ENCODE measurements at regions not wholly inside any gene's neighbourhood (a gene's known extent, or its start where the extent isn't known, plus 50 kb on each side); places are given as distances from the start of the nearest gene placed in this dataset.

- DNase-seq: no peak
Observed at GRCh38 chr6:125499535-125499934, 197.8 kb upstream of the HDDC2 start.

GRCh38 chr6:125503181-125503580, 201.4 kb upstream of the HDDC2 start:
- no peak for DNase-seq

- DNase-seq: peak; percentile 68
Observed at GRCh38 chr6:125507987-125508655, 206.4 kb upstream of the HDDC2 start.

- no peak for DNase-seq
Observed at GRCh38 chr6:125508793-125509192, 207.0 kb upstream of the HDDC2 start.

- DNase-seq: no peak
Observed at GRCh38 chr6:125509477-125509876, 207.7 kb upstream of the HDDC2 start.

- no peak for DNase-seq
Observed at GRCh38 chr6:125510405-125510804, 208.6 kb upstream of the HDDC2 start.

- peak; percentile 50 for DNase-seq
Observed at GRCh38 chr6:125511809-125512396, 210.1 kb upstream of the HDDC2 start.

- no peak for DNase-seq
Observed at GRCh38 chr6:125512621-125513020, 210.9 kb upstream of the HDDC2 start.

GRCh38 chr6:125513978-125514377, 212.2 kb upstream of the HDDC2 start:
- DNase-seq: no peak

GRCh38 chr6:125516644-125517043, 214.9 kb upstream of the HDDC2 start:
- no peak for DNase-seq

- peak; percentile 6 for DNase-seq
Observed at GRCh38 chr6:125519367-125519766, 217.6 kb upstream of the HDDC2 start.

- DNase-seq: no peak
Observed at GRCh38 chr6:125524356-125524755, 222.6 kb upstream of the HDDC2 start.

- no peak for DNase-seq
Observed at GRCh38 chr6:125526007-125526720, 223.3 kb upstream of the HEY2 start.

GRCh38 chr6:125528621-125529041, 220.8 kb upstream of the HEY2 start:
- no peak for DNase-seq

- DNase-seq: no peak
Observed at GRCh38 chr6:125529061-125529460, 220.4 kb upstream of the HEY2 start.

- DNase-seq: no peak
Observed at GRCh38 chr6:125533710-125534397, 215.6 kb upstream of the HEY2 start.

GRCh38 chr6:125534430-125535263, 214.8 kb upstream of the HEY2 start:
- no peak for DNase-seq

GRCh38 chr6:125537090-125537489, 212.3 kb upstream of the HEY2 start:
- no peak for DNase-seq

GRCh38 chr6:125539892-125540291, 209.5 kb upstream of the HEY2 start:
- no peak for DNase-seq

- no peak for DNase-seq
Observed at GRCh38 chr6:125544819-125545218, 204.6 kb upstream of the HEY2 start.

GRCh38 chr6:125546841-125547251, 202.6 kb upstream of the HEY2 start:
- DNase-seq: peak; percentile 34

- no peak for DNase-seq
Observed at GRCh38 chr6:125547381-125547780, 202.1 kb upstream of the HEY2 start.

Measured in fibroblast of skin of abdomen (primary cell).